ENCODE measurements at regions not wholly inside any gene's neighbourhood (a gene's known extent, or its start where the extent isn't known, plus 50 kb on each side); places are given as distances from the start of the nearest gene placed in this dataset.

- no peak for TF ChIP-seq CTCF (IDR thresholded peaks at IDR 0.05)
- no peak for TF ChIP-seq POLR2A (IDR thresholded peaks at IDR 0.05)
Observed at GRCh38 chr2:176507786-176508185, 238.5 kb downstream of the MTX2 start.
